ENCODE measurements at regions not wholly inside any gene's neighbourhood (a gene's known extent, or its start where the extent isn't known, plus 50 kb on each side); places are given as distances from the start of the nearest gene placed in this dataset.

GRCh38 chr5:13511442-13511841 is 433.0 kb downstream of the DNAH5 start:
- H3K27ac Mint-ChIP-seq = no peak overlapping the region

More at GRCh38 chr5:13511442-13511841, 433.0 kb downstream of the DNAH5 start:
- H3K4ac ChIP-seq (ENCODE audit: low read depth, low read length) = no peak overlapping the region
- H3K18ac ChIP-seq (ENCODE audit: insufficient read length, low read depth, low read length) = no peak overlapping the region
- H2BK15ac ChIP-seq (ENCODE audit: low read depth, low read length) = no peak overlapping the region
- no peak for TF ChIP-seq CTCF (conservative IDR thresholded peaks at IDR 0.05)
- no peak overlapping the region for H2AK5ac ChIP-seq (ENCODE audit: insufficient read length, low read length)
- no peak overlapping the region for H2BK5ac ChIP-seq (ENCODE audit: insufficient read length, low read length)
- H2BK20ac ChIP-seq (ENCODE audit: low read depth, low read length, poor library complexity, severe bottlenecking) = no peak overlapping the region
- no peak overlapping the region for H3K27ac ChIP-seq (ENCODE audit: insufficient read length, low read depth, low read length)
- no peaks in the 10 kb centered on the region for H3K9me3 ChIP-seq (ENCODE audit: control insufficient read depth, low read depth, low read length)
- no peak overlapping the region for H2BK12ac ChIP-seq (ENCODE audit: insufficient read length, low read depth, low read length)
- H3K23me2 ChIP-seq (ENCODE audit: insufficient read length, low read depth, low read length, poor library complexity, severe bottlenecking) = no peaks in the 10 kb centered on the region
- no peaks in the 10 kb centered on the region for H3K4me1 ChIP-seq (ENCODE audit: insufficient read depth, low read length)
- no peak overlapping the region for H2AFZ ChIP-seq (ENCODE audit: low read length)
- no peaks in the 10 kb centered on the region for H3K27me3 ChIP-seq (ENCODE audit: insufficient read depth, low read length)
- H3K56ac ChIP-seq (ENCODE audit: insufficient read length, low read depth, low read length) = no peak overlapping the region
- H3K9ac ChIP-seq (ENCODE audit: extremely low read depth, insufficient read length, low read length) = no peak overlapping the region
- no peak overlapping the region for H4K5ac ChIP-seq (ENCODE audit: insufficient read length, low read depth, low read length)
- H2BK120ac ChIP-seq (ENCODE audit: low read depth, low read length, poor library complexity, severe bottlenecking) = no peak overlapping the region
- Mint-ChIP-seq H3K27me3 (ENCODE audit: low read depth) (peaks cover 2% of the 10 kb centered on the region), H3K36me3 (ENCODE audit: insufficient read depth in 1 of 3, low read depth in 3 of 3) (no peaks in the 10 kb centered on the region), H3K4me1 (peaks cover 0 to 3% of the 10 kb centered on the region in 2 experiments; a peak in 2 of 4 replicates), H3K9me3 (peaks cover 0 to 1% of the 10 kb centered on the region in 2 experiments; a peak in 2 of 5 replicates), H3K4me3 (no peak overlapping the region)
- H3K4me2 ChIP-seq (ENCODE audit: insufficient read depth, insufficient read length, low read length) = no peak overlapping the region
- H3T11ph ChIP-seq (ENCODE audit: low read length) = no peak overlapping the region
- no CpG with 5 or more reads among the region's 2 CpGs for WGBS (ENCODE audit: extremely low coverage, insufficient read length, low lambda C conversion rate)
- H4K8ac ChIP-seq (replicated peaks; ENCODE audit: insufficient read length, low read depth, low read length) = no peak overlapping the region
- H3K79me2 ChIP-seq (ENCODE audit: insufficient read depth, low read length) = no peaks in the 10 kb centered on the region
- no peak overlapping the region for H3K14ac ChIP-seq (ENCODE audit: insufficient read depth, low read length)
- no peaks in the 10 kb centered on the region for H4K20me1 ChIP-seq (ENCODE audit: control insufficient read depth, insufficient read depth, insufficient read length)
- no peak overlapping the region for H4K91ac ChIP-seq (ENCODE audit: insufficient read length, low read depth, low read length)
- H3K79me1 ChIP-seq (ENCODE audit: insufficient read depth, low read depth, low read length, poor library complexity, severe bottlenecking) = no peaks in the 10 kb centered on the region
- no peak for DNase-seq
- H3K23ac ChIP-seq (ENCODE audit: insufficient read length, low read depth, low read length) = no peak overlapping the region
